ENCODE measurements at regions not wholly inside any gene's neighbourhood (a gene's known extent, or its start where the extent isn't known, plus 50 kb on each side); places are given as distances from the start of the nearest gene placed in this dataset.

- DNase-seq: no peak
These were observed 1591.6 kb upstream of the MIR17HG start for GRCh38 chr13:89755729-89756492.

- no peak for DNase-seq
These were observed 1584.5 kb upstream of the MIR17HG start for GRCh38 chr13:89763005-89763404.

GRCh38 chr13:89783221-89783755 is 1564.2 kb upstream of the MIR17HG start:
- DNase-seq: no peak

- no peak for DNase-seq
These were observed 1563.2 kb upstream of the MIR17HG start for GRCh38 chr13:89784161-89784809.

GRCh38 chr13:89786531-89786930 is 1561.0 kb upstream of the MIR17HG start:
- no peak for DNase-seq

GRCh38 chr13:89790696-89791095 is 1556.8 kb upstream of the MIR17HG start:
- no peak for DNase-seq

GRCh38 chr13:89791971-89792630 is 1555.4 kb upstream of the MIR17HG start:
- DNase-seq: no peak

GRCh38 chr13:89796196-89796595 is 1551.3 kb upstream of the MIR17HG start:
- DNase-seq: no peak

- no peak for DNase-seq
These were observed 1543.6 kb upstream of the MIR17HG start for GRCh38 chr13:89803839-89804238.

- DNase-seq: no peak
These were observed 1540.9 kb upstream of the MIR17HG start for GRCh38 chr13:89806594-89806993.

GRCh38 chr13:89812856-89813255 is 1534.6 kb upstream of the MIR17HG start:
- DNase-seq: no peak

- DNase-seq: no peak
These were observed 1531.1 kb upstream of the MIR17HG start for GRCh38 chr13:89816404-89816803.

GRCh38 chr13:89822467-89822866 is 1525.0 kb upstream of the MIR17HG start:
- DNase-seq: no peak

- no peak for DNase-seq
These were observed 1519.9 kb upstream of the MIR17HG start for GRCh38 chr13:89827552-89827951.

GRCh38 chr13:89828506-89828905 is 1519.0 kb upstream of the MIR17HG start:
- no peak for DNase-seq

GRCh38 chr13:89831157-89831556 is 1516.3 kb upstream of the MIR17HG start:
- no peak for DNase-seq

GRCh38 chr13:89832827-89833226 is 1514.7 kb upstream of the MIR17HG start:
- DNase-seq: no peak

GRCh38 chr13:89843621-89844020 is 1503.9 kb upstream of the MIR17HG start:
- DNase-seq: no peak

GRCh38 chr13:89845874-89846273 is 1501.6 kb upstream of the MIR17HG start:
- DNase-seq: no peak

- DNase-seq: no peak
These were observed 1500.4 kb upstream of the MIR17HG start for GRCh38 chr13:89846926-89847585.

GRCh38 chr13:89852570-89852969 is 1494.9 kb upstream of the MIR17HG start:
- no peak for DNase-seq

GRCh38 chr13:89856512-89856911 is 1491.0 kb upstream of the MIR17HG start:
- no peak for DNase-seq

GRCh38 chr13:89857502-89857901 is 1490.0 kb upstream of the MIR17HG start:
- DNase-seq: no peak
